RPMI7951 (cell line): ENCODE measurements at regions not wholly inside any gene's neighbourhood (a gene's known extent, or its start where the extent isn't known, plus 50 kb on each side); places are given as distances from the start of the nearest gene placed in this dataset.

Experiments used
- DNase-seq: peaks from one replicate; pipeline ENCODE4 v3.0.0-alpha.2; 2012; ENCODE audit warnings: low read depth

DNA sequence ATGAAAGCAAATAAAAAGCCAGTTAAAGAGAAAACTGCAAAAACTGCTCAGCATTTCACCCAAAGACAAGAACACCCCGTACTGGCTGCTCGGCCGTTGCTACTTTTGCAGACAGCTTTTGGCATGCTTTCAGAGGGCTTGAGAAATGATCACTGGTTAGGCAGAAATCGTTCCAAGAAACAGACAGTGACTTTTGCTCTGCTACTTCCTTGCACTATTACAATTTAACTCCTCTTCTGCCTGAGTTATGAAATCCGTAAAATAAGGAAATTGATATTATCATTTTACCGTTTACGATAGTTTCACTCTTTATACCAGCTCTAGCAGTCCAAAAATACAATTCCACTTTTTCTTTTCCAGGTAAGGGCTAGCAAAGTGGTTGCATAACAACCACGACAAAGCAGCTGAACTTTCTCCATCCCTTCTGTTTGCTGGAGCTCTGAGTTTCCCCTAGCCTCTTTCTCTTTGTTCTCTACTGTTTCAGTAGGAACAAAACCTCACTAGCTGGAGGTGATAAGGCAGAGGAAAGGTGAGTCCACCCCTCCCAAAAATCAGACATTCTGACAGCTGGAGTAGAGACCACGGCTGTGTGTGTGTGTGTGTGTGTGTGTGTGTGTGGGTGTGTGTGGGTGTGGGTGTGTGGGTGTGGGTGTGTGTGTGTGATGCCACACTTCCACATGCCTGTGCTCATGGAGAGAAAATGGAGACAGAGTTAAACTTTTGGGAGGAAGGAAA lies 191.8 kb upstream of the RREB1 start:
- no peak for DNase-seq

DNA sequence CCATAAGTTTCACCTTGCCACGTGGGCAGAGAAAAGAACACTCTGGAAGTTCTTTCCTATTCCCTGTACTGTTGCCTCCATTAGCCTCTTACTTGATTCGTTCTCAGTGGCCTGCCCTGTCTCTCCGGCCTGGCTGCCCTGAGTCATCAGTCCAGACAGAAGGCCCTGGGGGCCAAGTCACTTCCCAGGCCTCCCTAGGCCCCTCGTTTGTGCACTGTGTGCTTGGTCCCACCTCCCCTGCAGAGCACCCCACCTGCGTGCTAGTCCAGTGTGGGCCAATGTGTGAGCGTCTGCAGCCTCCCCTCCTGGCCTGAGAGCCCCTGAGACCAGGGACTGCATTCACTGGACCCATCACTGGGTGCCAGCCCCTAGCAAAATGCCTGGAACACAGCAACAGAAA lies 191.2 kb upstream of the RREB1 start:
- peak; percentile 8 for DNase-seq

DNA sequence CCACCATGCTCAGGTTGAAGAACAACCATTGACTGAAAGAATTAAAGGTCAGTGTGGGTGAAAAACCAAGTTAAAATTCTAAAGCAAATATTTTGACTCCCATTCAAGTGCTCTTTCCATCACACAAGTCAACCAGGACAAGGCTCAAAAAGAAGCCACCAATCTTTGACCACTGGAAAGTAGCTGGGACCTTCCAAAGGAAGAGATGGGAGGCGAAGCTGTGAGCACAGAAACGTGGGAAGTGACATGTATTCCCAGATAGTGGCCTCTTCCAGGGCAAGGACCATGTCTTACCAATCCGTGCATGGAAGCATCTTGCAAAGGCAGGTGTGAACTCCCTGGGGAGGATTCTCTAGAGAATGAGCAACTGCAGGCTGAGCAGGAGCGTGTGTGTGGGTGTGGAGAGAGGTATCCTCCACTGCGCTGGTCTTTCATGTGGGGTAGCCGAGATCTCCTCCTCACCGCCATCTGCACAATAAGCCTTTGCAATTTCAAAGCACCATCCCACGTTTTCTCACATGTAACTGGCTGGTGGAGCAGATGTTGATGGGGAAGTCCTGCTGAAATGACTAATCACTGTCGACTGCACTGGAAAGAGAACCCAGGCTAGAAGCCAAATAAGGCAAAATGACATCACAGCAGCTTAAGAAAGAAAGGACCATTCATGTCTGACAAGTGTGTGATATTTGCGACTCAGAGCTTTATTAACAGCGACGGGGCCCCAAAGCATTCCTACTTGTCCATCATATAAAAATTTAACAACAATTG lies 189.4 kb upstream of the RREB1 start:
- peak; percentile 27 for DNase-seq

GRCh38 chr6:6919173-6919572 lies 188.6 kb upstream of the RREB1 start:
- DNase-seq: no peak

- no peak for DNase-seq
Measured at GRCh38 chr6:6920114-6920986, 187.4 kb upstream of the RREB1 start.

- DNase-seq: no peak
Measured at GRCh38 chr6:6920987-6921313, 186.8 kb upstream of the RREB1 start.

DNA sequence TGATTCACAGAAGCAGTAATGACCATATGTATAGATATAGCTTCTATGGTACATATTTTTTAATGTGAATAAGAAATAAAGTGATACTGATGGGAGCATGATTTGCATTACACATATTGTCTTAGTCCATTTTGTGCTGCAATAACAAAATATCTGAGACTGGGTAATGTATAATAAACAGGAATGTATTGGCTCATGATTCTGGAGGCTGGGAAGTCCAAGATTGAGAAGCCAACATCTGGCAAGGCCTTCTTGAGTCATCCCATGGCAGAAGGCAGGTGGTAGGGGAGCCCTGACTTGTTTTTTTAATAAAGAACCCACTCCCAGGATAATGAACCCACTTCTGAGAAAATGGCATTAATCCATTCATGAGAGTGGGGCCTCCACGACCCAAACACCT lies 185.6 kb upstream of the RREB1 start:
- DNase-seq: no peak

GRCh38 chr6:6923605-6924004 lies 184.2 kb upstream of the RREB1 start:
- no peak for DNase-seq

- DNase-seq: no peak
Measured at GRCh38 chr6:6924708-6925107, 183.1 kb upstream of the RREB1 start.

GRCh38 chr6:6925391-6926164 lies 182.2 kb upstream of the RREB1 start:
- DNase-seq: no peak

GRCh38 chr6:6926856-6927255 lies 180.9 kb upstream of the RREB1 start:
- DNase-seq: no peak

DNA sequence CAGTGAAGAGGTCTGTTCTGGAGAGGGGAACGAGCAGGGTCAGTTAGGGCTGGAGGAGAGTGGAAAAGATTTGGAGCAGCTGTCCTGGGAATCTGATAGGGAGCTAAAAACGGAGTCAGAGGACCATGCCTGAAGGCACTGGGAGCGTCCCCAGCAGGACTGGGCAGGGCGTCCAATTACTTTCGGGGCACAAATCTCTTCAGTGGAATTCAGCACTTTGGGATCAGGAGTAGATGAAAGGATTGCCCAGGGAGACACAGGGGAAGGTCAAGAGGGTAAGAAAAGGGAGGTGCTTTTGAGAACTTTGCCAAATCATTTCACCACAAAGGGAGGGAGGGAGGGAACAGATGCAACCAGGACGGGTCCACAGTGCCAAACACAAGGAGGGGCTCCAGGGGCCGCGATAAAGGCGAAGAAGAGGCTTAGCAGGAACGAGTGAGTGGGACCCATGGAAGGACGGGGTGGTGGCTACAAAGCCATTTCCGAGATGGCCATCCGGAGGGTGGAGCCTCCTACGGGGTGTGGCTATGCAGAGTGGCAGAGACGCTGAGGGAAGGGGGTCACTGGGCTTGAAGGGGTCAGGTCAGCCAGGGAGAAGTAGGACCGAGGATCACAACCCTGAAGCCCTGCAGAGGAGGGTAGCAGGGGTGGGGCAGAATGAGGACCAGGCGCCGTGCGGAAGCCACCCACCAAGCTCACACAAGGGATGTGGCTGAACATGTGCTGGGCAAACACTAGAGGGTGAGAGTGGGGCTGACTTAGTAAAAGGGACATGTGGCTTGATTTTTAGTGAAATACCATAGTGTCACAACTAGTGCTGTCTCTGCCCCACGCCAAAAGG lies 180.0 kb upstream of the RREB1 start:
- DNase-seq: peak; percentile 34

DNA sequence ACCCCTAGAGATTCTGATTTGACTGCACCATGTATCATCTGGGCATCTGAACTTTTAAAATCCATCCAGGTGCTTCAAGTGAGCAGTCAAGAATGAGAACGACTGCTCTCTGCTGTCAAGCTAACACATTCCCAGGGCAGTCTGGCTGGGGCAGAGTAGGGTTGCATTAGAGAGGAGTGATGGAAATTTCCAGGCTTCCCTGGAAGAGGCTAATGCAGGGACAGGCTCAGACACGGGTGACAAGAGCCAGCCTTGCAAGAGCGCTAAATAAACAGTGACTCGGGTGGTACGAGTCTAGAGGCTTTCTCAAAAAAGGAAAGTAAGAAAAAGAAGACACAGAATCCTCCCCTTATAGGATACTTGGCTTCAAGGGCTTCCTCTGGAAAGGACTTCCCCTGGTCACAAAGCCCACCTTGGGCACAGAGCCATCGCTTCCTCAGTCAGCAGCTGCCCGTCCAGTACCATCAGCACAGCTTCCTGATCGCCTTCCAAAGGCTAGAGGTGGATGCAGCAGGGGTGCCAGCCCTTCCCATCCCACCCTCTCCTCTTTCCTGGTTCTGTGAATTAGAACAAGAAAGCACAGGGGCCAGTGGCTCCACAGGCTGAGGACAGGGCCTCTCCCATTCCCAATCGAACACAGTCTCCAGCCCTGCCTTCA lies 177.4 kb upstream of the RREB1 start:
- no peak for DNase-seq

- no peak for DNase-seq
Measured at GRCh38 chr6:6931071-6932025, 176.4 kb upstream of the RREB1 start.

- no peak for DNase-seq
Measured at GRCh38 chr6:6932341-6932740, 175.4 kb upstream of the RREB1 start.

DNA sequence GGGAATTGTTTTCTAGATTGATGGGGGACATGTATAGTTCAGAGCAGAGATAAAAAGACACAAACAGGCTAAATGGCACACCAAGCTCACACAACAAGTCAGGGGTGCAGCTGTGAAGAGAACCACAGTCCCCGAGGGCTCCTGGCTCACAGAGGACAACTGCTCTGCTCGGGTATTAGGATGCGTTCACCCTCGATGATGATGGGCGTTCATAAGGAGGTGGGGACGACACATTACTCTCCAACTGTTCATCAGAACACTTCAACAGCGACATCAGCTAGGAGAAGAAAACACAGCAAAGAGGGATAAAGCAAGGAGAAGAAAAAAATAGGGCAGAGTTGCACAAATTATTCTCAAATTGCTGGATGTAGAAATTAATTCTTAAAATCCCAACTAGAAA lies 174.8 kb upstream of the RREB1 start:
- no peak for DNase-seq

DNA sequence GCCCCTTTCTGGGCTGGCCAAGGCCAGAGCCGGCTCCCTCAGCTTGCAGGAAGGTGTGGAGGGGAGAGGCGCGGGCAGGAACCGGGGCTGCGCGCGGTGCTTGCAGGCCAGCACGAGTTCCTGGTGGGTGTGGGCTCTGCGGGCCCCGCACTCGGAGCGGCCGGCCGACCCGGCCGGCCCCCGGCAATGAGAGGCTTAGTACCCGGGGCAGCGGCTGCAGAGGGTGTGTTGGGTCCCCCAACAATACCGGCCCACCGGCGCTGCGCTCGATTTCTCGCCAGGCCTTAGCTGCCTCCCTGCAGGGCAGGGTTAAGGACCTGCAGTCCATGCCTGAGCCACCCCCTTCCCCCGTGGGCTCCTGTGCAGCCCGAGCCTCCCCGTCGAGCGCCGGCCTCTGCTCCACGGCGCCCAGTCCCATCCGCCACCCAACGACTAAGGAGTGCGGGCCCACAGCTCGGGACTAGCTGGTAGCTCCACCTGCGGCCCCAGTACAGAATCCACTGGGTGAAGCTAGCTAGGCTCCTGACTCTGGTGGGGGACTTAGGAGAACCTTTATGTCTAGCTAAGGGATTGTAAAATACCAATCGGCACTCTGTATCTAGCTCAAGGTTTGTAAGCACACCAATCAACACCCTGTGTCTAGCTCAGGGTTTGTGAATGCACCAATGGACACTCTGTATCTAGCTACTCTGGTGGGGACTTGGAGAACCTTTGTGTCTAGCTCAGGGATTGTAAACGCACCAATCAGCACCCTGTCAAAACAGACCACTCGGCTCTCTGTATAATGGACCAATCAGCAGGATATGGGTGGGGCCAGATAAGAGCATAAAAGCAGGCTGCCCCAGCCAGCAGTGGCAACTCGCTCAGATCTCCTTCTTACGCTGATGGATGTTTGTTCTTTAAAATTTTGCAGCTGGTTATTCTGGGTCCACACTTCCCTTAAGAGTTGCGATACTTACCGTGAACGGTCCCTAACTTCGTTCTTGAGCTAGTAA lies 167.4 kb upstream of the RREB1 start:
- DNase-seq: no peak

DNA sequence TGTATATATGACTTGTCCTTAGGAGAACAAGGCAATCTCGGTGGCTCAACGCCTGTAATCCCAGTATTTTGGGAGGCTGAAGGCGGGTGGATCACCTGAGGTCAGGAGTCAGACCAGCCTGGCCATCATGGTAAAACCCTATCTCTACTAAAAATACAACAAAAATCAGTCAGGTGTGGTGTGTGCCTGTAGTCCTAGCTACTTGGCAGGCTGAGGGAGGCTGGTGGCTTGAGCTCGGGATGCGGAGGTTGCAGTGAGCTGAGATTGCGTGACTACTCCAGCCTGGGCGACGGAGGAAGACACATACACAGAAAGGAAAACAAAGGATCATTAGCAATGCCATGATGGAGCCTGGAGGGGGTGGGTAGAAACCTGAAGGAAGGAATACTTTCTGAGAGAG lies 166.6 kb upstream of the RREB1 start:
- no peak for DNase-seq
